ENCODE measurements at regions not wholly inside any gene's neighbourhood (a gene's known extent, or its start where the extent isn't known, plus 50 kb on each side); places are given as distances from the start of the nearest gene placed in this dataset.

GRCh38 chr4:42281324-42282020 is 115.8 kb upstream of the SHISA3 start:
- TF ChIP-seq SUZ12 (IDR thresholded peaks at IDR 0.05) (no peak), ZNF384 (IDR thresholded peaks at IDR 0.05) (no peak), TARDBP (IDR thresholded peaks at IDR 0.05) (no peak), ARNT (IDR thresholded peaks at IDR 0.05) (no peak), SP1 (IDR thresholded peaks at IDR 0.05) (no peak), CTBP1 (IDR thresholded peaks at IDR 0.05; ENCODE audit: borderline replicate concordance) (no peak), FOXA1 (IDR thresholded peaks at IDR 0.05) (no peak)
